Body of pancreas (tissue), 4 donors: ENCODE measurements at regions not wholly inside any gene's neighbourhood (a gene's known extent, or its start where the extent isn't known, plus 50 kb on each side); places are given as distances from the start of the nearest gene placed in this dataset.
"Not testable (repeated sequence)": the region's sequence is repeated elsewhere in the genome, so short reads cannot be mapped to it uniquely, and the experiment has no call there.

Source experiments
- ATAC-seq: fragments of 150-250 bp; one replicate; pipeline ENCODE4 v1.9.1; 2016
- DNase-seq, 4 donors: peaks; one replicate each; pipeline ENCODE4 v3.0.0-alpha.2; 2019
- H3K27ac ChIP-seq, 4 donors: fragments of 200-600 bp; sonication (generic); 1 replicate in 3 of 4; 2 replicates in 1 of 4; pipeline versions ENCODE4 v1.5.1 to v1.6.1; 2016 to 2019; ENCODE audit warnings: mild to moderate bottlenecking in 1 of 4, mixed read lengths in 1 of 4, moderate library complexity in 1 of 4
- H3K27me3 ChIP-seq, 2 donors: fragments of 200-600 bp; sonication (generic); one replicate each; pipeline ENCODE4 v1.6.0; 2016; ENCODE audit warnings: mild to moderate bottlenecking in 1 of 2
- H3K36me3 ChIP-seq, 2 donors: fragments of 200-600 bp; sonication (generic); replicated peaks in 1 of 2; 2 replicates each; pipeline ENCODE4 v1.5.1; 2016; ENCODE audit warnings: low read depth in 2 of 2; ENCODE audit not compliant: insufficient read depth in 1 of 2
- H3K4me1 ChIP-seq: fragments of 200-600 bp; sonication (generic); one replicate; pipeline ENCODE4 v1.6.0; 2016
- H3K4me3 ChIP-seq, 2 donors: fragments of 200-600 bp; sonication (generic); 1 replicate in 1 of 2; 2 replicates in 1 of 2; pipeline ENCODE4 v1.5.1; 2016 to 2019
- H3K9me3 ChIP-seq, 3 donors: fragments of 200-600 bp; sonication (generic); 1 replicate in 2 of 3; 2 replicates in 1 of 3; pipeline ENCODE4 v1.5.1; 2016
- POLR2A ChIP-seq, 3 donors: fragments of 450-650 bp; IDR thresholded peaks; one replicate each; pipeline ENCODE4 v1.6.1; 2016; ENCODE audit warnings: antibody characterized with exemption in 3 of 3, mild to moderate bottlenecking in 2 of 3
- WGBS, 2 donors: methylation state at CpG; one replicate each; pipeline ENCODE4 v1.1.5; 2017; 5-methylcytosine and 5-hydroxymethylcytosine counted together
- intact Hi-C: fragments of 100-400 bp; cut with DNase I; formaldehyde crosslinking; loops from one replicate; pipeline ENCODE4 v1.15.1; 2023
- TF ChIP-seq, protein P1 (sequence below), 7 experiments: fragments of 450-650 bp in 4 of 7; fragments of 200-600 bp in 3 of 7; sonication (generic) in 3 of 7; IDR thresholded peaks; one replicate each; pipeline ENCODE4 v1.5.1; 2016 to 2019; ENCODE audit warnings: antibody characterized with exemption in 7 of 7

DNA sequence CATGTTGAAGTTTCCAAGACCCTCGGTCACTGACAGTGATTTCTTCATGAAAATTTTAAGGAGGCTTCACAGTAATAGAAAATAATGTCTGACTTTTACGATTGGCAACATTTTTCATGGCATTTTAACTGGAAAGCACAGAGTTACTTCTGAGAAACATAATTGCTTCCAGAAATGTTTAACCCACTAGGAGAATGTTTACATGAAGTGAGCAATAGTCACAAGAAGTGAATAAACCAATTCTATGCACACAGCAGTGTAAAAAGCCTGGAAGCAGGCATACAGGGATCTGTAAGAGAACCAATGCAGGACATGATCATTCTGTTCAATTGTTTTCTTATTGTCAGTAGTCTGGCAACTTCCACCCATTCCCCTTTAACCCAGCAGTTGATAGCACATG lies 316.2 kb upstream of the CXADR start:
- no peaks in the 10 kb centered on the region for H3K9me3 ChIP-seq
- ATAC-seq (no peak), DNase-seq (no peak)
- H3K4me3 ChIP-seq: no peak overlapping the region
- intact Hi-C loops: no loop called here
- no peaks in the 10 kb centered on the region for H3K4me1 ChIP-seq
- WGBS, 2 donors: 40 to 49% methylated on average over 2 of the region's 2 CpGs
- TF ChIP-seq, protein P1, sequence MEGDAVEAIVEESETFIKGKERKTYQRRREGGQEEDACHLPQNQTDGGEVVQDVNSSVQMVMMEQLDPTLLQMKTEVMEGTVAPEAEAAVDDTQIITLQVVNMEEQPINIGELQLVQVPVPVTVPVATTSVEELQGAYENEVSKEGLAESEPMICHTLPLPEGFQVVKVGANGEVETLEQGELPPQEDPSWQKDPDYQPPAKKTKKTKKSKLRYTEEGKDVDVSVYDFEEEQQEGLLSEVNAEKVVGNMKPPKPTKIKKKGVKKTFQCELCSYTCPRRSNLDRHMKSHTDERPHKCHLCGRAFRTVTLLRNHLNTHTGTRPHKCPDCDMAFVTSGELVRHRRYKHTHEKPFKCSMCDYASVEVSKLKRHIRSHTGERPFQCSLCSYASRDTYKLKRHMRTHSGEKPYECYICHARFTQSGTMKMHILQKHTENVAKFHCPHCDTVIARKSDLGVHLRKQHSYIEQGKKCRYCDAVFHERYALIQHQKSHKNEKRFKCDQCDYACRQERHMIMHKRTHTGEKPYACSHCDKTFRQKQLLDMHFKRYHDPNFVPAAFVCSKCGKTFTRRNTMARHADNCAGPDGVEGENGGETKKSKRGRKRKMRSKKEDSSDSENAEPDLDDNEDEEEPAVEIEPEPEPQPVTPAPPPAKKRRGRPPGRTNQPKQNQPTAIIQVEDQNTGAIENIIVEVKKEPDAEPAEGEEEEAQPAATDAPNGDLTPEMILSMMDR (IDR thresholded peaks at IDR 0.05): no peak
- no peak for TF ChIP-seq POLR2A (IDR thresholded peaks at IDR 0.05)
- H3K36me3 ChIP-seq: no peaks in the 10 kb centered on the region
- no peak overlapping the region for H3K27ac ChIP-seq
- no peaks in the 10 kb centered on the region for H3K27me3 ChIP-seq

DNA sequence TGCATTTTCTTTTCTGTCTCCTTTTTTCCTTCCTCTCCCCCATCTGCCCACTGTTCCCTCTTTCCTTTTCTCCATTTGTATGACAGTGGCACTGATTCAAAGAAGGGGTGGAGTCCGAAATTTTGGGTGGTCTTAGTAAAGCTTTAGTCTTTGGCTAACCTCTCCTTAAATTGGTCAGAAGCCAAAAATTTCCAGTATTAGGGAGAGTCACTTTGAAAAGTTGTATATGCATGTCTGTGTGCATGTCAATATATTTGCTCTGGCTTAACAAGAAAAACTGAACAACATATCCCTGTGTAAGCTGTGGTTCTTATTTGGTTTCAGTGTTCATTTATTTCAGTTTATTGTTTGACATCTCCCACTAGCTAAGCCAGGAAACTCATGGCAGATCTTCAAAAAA lies 314.8 kb upstream of the CXADR start:
- intact Hi-C loops: no loop called here
- TF ChIP-seq POLR2A (IDR thresholded peaks at IDR 0.05): no peak
- TF ChIP-seq, protein P1 (IDR thresholded peaks at IDR 0.05): no peak
- no peak for DNase-seq

GRCh38 chr21:17200250-17200649 lies 312.6 kb upstream of the CXADR start:
- WGBS, 2 donors: 65 to 68% methylated on average over 2 of the region's 2 CpGs
- ATAC-seq: no peak

More for the DNA sequence above, 314.8 kb upstream of the CXADR start:
- WGBS, 2 donors: 39 to 63% methylated on average over 1 of the region's 1 CpG
- H3K9me3 ChIP-seq: no peaks in the 10 kb centered on the region
- H3K4me3 ChIP-seq: no peak overlapping the region
- no peak for ATAC-seq
- no peak overlapping the region for H3K27ac ChIP-seq
- H3K27me3 ChIP-seq: no peaks in the 10 kb centered on the region
- H3K36me3 ChIP-seq: no peaks in the 10 kb centered on the region
- H3K4me1 ChIP-seq: no peaks in the 10 kb centered on the region

DNA sequence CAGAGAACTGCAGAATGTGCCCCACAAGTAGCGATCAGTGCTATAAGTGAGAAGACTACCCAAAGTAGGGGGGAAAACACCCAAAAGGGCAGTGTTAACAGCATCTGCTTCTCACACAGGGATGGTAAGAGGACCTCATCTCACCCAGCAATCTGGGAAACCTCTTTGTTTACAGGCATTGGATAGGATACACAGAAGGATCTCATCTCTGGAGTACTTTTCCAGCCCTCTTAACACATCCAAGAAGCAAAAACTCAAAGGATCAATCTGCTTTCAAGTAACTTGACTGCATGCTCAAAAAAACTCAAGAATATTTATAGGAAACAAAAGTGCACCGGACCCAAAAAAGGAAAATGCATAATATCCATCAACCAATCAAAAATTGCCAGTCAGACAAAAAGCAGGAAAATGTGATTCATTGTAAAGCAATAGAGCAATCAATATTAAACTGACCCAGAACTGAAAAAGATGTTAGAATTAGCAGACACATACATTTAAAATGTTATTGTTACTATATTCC lies 311.0 kb upstream of the CXADR start:
- no peak for TF ChIP-seq POLR2A (IDR thresholded peaks at IDR 0.05)
- TF ChIP-seq, protein P1 (IDR thresholded peaks at IDR 0.05): no peak
- H3K36me3 ChIP-seq: no peaks in the 10 kb centered on the region
- intact Hi-C loops: no loop called here
- H3K9me3 ChIP-seq: no peaks in the 10 kb centered on the region
- 86 to 87% methylated on average over 2 of the region's 2 CpGs for WGBS, 2 donors
- no peaks in the 10 kb centered on the region for H3K4me1 ChIP-seq
- DNase-seq (no peak), ATAC-seq (no peak)
- no peaks in the 10 kb centered on the region for H3K27me3 ChIP-seq
- no peak overlapping the region for H3K4me3 ChIP-seq
- no peak overlapping the region for H3K27ac ChIP-seq

More at GRCh38 chr21:17200250-17200649, 312.6 kb upstream of the CXADR start:
- no peaks in the 10 kb centered on the region for H3K9me3 ChIP-seq
- intact Hi-C loops: no loop called here
- no peaks in the 10 kb centered on the region for H3K4me1 ChIP-seq
- DNase-seq: no peak
- TF ChIP-seq POLR2A (IDR thresholded peaks at IDR 0.05): no peak
- TF ChIP-seq, protein P1 (IDR thresholded peaks at IDR 0.05): no peak
- H3K4me3 ChIP-seq: no peak overlapping the region
- no peaks in the 10 kb centered on the region for H3K36me3 ChIP-seq
- H3K27ac ChIP-seq: no peak overlapping the region
- H3K27me3 ChIP-seq: no peaks in the 10 kb centered on the region

- Histone ChIP-seq H3K9me3 (no peaks in the 10 kb centered on the region), H3K27me3 (no peaks in the 10 kb centered on the region), H3K4me3 (no peak overlapping the region), H3K36me3 (no peaks in the 10 kb centered on the region), H3K27ac (no peak overlapping the region), H3K4me1 (no peaks in the 10 kb centered on the region)
- ATAC-seq: no peak
- no peak for DNase-seq
- 70 to 77% methylated on average over 3 of the region's 3 CpGs for WGBS, 2 donors
- TF ChIP-seq, protein P1 (IDR thresholded peaks at IDR 0.05): no peak
- no peak for TF ChIP-seq POLR2A (IDR thresholded peaks at IDR 0.05)
- intact Hi-C loops: no loop called here
These were observed 298.0 kb upstream of the CXADR start for GRCh38 chr21:17214801-17215200.

GRCh38 chr21:17219050-17219449 lies 293.8 kb upstream of the CXADR start:
- DNase-seq, H3K27ac ChIP-seq, H3K4me3 ChIP-seq, H3K27me3 ChIP-seq, H3K9me3 ChIP-seq, H3K36me3 ChIP-seq, H3K4me1 ChIP-seq, ATAC-seq, intact Hi-C loops: not testable (repeated sequence)
- WGBS, 2 donors: 81 to 88% methylated on average over 1 of the region's 1 CpG
